ENCODE measurements at regions not wholly inside any gene's neighbourhood (a gene's known extent, or its start where the extent isn't known, plus 50 kb on each side); places are given as distances from the start of the nearest gene placed in this dataset.

GRCh38 chr3:61323094-61323493, 71.8 kb upstream of the FHIT start:
- TF ChIP-seq CTCF (IDR thresholded peaks at IDR 0.05; ENCODE audit: low read length) = no peak
- TF ChIP-seq EZH2 (IDR thresholded peaks at IDR 0.05; ENCODE audit: borderline replicate concordance, low read length) = no peak

Measured in OCI-LY1 (cell line).